ENCODE measurements at regions not wholly inside any gene's neighbourhood (a gene's known extent, or its start where the extent isn't known, plus 50 kb on each side); places are given as distances from the start of the nearest gene placed in this dataset.
A peak's percentile ranks its signal among the peaks of the same experiment; 100 is the strongest.

DNA sequence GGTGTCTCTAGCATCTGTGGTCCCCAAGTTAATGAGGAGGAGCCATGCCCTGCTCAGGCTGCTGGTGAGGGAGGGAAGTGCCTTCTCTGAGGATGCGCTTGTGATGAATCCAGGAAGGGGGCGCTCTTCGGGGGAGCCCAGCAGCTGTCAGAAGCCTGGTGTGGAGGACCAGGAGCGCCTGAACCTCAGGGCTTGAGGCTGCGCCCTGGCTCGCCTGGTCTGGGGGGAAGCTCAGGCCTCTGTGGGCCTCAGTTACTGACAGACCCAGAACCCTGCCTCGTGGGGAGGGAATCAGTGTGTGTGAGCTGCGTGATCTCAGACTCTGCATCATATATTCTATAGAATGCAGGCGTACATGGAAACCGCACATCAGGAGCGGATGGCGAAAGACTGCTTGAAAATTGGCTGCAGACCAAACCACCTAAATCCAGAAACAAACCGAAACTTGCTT is 126.1 kb downstream of the SEC14L1 start:
- DNase-seq: peak in 1 of 2 donors; percentile 53

DNA sequence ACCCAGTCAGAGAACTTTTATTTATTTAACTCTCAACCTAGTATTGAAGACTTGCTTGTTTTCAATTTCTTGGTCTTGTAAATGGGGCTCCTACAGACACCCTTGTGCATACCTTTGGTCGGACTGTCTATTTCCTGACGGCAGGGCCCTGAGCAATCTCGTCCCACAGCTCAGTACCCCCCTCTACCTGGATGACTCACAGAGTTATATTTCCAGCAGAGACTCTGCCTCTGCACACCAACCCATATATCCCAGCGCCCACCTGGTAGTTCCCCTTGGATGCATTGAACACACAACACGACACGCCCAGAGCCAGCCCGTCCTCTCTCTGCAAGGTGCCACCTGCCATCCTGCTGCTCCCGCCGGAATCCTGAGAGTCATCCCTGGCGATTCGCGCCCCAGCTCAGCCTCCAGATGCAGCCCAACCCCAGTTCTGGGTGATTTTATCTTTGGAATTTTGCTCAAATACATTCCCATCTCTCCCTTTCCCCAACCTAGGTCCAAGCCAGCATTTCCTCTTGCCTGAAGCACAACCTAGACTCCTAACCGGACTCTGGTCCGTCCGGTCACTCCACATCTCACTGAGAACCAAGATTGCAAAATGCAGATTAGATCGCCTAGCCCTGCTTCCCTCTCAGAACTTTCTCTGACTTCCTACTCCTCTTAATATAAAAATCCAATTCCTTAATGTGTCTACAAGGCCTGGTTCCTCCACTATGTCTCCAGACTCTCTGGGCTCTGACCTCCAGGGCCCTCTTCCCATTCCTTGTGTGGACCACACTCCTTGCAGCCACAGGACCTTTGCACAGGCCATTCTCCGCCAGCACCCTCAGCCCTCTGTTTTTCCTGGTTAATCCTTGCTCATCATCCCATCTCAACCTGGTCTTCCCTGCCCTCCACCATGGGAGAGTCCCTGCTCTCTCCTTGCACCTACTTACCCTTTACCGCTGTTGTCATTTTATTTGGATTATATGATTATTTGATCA is 129.2 kb downstream of the SEC14L1 start:
- DNase-seq: no peak

GRCh38 chr17:77271411-77271810 is 130.6 kb downstream of the SEC14L1 start:
- DNase-seq: no peak

DNA sequence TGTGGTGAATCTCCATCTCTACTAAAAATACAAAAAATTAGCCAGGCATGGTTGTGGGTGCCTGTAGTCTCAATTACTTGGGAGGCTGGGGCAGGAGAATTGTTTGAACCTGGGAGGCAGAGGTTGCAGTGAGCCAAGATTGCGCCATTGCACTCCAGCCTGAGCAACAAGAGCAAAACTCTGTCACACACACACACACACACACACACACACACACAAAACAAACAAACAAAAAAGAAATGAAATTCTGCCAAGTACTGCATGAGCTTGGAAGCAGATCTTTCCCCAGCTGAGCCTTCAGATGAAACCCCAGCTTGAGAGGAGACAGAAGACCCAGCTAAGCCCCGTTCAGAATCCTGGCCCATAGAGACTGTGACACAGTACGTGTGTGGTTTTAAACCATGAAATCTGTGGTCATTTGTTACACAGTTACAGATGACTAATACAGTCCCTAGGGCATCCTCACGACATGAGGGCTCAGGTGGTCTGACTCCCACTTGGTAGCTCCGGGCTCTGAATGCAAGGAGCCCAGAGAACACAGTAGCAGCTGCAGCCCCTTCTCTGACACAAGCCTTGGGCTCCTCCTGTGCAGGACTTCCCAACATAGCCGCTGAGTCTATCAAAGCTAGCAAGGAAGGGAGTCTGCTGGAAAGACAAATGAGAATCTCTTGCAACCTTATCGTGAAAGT is 132.8 kb downstream of the SEC14L1 start:
- peak in 1 of 2 donors; percentile 71 for DNase-seq

GRCh38 chr17:77274096-77274845 is 133.5 kb downstream of the SEC14L1 start:
- peak; percentile 56 to 61 for DNase-seq

DNA sequence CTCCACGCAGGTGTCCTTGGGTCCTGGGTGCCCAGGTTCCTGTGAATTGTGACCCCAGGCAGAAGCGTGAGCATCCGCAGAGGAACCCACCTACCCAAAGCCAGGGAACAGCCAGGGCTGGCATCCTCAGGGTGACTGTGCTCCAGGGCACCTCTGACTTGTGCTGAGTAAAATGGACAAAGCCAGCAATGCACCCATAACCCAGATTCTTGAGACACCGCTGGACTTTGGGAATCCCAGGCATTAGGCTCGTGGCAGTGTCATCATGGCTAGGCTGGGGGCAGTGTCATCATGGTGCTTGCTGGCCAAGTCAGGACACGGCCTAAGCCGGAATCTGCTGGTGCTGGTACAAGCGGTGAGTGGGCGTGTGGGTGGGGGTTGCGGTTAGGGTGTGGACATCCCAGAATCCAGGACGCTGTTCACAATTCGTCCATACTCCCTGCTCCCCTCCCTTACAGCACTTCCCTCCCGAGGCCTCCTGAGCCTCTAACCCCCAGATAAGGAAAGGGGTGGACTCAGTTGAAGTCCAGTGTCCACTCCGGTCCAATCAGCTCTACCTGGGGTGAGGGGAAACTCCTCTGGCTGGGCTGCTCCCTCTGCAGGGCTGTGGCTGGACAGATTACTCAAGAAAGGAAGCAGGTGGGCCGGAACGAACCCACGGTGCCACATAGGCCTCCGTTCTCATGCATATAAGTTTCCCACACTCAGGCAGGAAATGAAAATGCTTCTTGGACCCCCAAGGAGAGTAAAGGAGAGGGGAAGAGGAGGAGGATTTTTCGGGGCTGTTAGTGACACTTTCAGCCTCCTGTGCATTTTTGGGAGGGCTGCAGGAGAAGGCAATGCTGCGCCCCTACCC is 138.9 kb downstream of the SEC14L1 start:
- DNase-seq: peak; percentile 98 to 100

- DNase-seq: peak; percentile 46 to 48
Measured at GRCh38 chr17:77280304-77281121, 139.7 kb downstream of the SEC14L1 start.

DNA sequence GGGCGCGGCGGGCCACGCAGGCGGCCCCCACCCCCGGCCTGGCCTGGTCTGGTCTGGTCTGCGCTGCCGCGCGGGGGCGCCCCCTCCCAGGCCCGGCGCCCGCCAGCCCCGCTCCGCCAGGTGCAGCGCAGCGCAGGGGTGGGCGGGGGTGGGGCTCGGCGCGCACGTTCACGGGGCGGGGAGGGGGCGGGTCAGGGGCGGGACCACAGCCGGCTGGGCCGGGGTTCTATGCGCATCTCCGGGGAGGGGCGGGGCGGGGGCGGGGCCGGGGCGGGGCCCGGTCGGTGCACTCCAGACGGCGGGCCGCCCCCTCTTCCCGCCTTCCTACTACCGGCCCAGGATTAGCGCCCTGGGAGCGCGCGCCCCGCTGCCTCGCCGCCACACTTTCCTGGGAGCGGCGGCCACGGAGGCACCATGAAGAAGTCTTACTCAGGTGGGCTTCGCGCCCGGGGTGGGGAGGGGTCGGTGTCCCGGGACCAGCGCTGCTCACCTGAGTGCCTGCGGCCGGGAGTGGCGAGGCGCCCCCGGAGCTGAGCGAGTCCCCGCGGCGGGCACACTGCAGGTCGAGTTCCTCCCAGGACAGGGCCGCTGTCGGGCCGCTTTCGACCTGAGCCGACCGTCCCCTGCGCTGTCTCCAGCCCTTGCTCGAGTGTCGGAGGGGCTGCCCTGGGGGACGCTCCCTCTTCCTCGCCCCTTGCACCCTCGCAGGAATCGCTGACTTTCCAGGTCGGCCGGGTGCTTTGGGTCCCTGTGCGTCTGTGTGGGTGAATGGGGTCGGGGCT is 140.5 kb downstream of the SEC14L1 start:
- DNase-seq: peak; percentile 34 to 68

DNA sequence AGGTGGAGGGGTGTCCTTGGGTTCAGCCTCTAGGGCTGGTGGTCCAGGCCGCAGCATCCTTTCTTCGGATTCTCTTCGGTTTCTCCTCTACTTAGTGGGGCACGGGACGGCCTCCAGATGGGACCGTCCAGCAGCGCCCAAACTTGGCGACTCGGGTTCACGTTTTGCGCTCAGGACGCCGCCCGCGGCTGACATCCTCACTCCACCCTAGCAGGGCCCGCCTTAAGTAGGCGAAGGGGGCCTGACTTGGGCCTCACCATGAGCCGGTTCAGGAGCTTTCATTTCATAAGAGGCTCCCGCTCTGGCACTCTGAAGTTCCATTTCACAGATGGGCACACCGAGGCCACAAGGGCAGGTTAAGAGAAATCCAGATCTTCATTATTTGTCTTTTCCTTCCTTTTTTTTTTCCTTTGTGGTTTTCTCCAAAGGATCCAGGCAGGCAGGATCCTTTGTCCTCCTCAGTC is 141.2 kb downstream of the SEC14L1 start:
- peak; percentile 44 to 69 for DNase-seq

- DNase-seq: peak; percentile 80 to 88
Measured at GRCh38 chr17:77282524-77283515, 142.1 kb downstream of the SEC14L1 start.

GRCh38 chr17:77284023-77284617 is 143.4 kb downstream of the SEC14L1 start:
- DNase-seq: no peak

DNA sequence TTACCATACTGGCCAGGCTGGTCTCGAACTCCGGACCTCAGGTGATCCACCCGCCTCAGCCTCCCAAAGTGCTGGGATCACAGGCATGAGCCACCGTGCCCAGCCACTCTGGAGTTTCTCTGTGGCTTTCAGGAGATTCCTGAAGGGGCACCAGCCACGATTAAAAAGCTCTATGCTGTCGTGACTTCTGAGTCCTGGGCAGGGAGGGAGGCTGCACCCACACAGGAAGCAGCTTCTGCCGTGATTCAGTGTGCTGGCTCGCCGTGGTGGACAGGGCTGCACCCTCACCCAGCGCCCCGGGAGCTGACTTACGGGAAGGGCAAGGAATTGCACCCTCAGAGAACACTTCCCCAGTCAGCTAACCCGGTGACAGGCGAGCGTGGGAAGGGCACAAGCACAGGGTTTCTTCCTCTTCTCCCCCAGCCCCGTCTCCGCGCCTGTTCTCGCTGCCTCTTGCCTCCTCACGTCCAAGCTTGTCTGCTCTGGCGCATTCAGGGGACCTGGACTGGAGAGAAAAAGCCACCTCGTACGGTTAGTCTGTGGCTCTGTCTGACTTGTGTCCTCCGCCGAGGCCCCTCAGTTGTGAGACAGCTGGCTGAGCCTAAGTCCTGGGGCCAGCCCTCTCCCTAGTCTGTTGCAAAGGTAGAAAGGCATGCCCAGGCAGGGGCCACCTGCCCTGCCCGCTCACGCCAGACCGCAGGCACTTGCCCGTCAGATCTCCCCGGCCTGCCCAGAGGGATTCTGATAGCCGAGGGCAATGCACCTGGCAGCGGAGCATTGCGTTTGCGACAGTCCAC is 145.0 kb downstream of the SEC14L1 start:
- DNase-seq: peak; percentile 96 to 99

- DNase-seq: no peak
Measured at GRCh38 chr17:77286391-77286640, 145.5 kb downstream of the SEC14L1 start.

DNA sequence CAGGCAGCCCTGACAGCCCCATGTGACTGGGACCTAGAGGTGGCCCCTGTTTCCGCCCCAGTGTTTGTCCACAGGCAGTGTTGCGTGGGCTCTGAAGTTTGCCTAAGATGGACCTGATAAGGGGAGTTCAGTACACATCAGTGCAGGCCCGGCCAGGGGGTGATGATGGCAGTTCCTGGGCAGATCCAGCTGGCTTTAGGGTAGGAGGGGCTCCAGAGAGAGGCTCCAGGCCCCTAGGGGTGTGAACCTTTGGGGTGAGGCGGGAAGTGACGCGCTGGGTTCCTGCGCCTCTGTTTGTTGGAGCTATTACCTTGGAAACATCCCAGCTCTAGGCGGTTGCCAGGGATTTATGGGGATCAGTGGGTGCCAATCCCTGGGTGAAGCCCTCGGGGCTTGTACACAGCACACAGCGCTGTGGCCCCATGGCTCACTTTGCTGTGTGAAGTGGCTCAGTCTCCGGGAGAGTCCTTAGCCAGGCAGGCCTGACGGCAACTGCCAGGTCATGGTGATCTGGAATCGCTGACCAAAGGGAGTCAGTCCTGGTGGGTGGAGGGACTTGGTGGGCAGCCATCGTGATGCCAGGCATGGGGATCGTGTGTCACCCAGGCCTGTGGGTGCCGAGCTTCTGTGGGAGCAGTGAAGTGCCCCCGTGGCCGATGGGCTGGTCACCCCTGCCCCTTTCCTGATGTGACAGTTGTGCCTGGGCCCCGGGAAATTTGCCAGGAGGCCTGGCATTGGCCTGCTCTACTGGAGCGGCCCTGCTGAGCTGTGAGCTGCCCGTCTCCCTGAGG is 146.1 kb downstream of the SEC14L1 start:
- peak; percentile 63 to 89 for DNase-seq

GRCh38 chr17:77287432-77288068 is 146.8 kb downstream of the SEC14L1 start:
- DNase-seq: no peak

DNA sequence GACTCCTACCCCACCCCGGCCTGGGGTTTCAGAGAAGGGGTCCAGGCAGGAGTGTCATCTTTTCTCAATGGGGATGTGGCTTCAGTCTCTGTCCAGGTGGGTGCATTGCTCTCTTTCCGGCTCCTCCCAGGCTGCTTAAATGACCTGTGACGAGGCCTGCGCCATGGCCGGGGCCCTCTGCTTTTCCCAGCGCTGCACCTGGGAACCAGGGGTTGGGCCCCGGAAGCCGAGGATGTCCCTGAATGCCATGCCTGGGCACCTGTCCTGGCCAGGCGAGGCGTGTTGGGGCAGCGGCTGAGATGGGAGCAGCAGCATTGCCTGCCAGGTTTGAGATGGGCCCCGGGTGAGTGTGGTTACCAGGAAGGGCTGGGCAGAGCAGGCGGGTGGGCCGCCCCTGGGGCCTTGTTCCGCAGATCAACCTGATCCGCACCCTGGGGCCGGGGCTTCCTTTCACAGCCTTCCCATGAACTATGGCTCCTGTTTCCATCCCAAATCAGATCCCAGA is 147.4 kb downstream of the SEC14L1 start:
- DNase-seq: no peak
